ENCODE measurements at regions not wholly inside any gene's neighbourhood (a gene's known extent, or its start where the extent isn't known, plus 50 kb on each side); places are given as distances from the start of the nearest gene placed in this dataset.

DNA sequence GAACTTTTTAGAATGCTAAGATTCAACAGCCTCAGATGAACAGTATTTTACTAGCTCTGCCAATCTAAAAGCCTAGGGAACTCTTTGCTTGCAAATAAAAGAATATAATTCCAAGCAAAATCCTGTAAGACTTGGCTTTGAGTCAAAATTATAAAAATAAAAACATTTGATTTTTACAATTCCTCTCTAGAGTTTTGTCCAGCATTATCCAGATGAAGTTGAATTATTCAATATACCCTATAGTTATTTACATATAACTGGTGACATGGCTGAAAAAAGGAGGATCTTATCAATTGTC is 378.3 kb downstream of the ETS1 start:
- TF ChIP-seq, protein P1, sequence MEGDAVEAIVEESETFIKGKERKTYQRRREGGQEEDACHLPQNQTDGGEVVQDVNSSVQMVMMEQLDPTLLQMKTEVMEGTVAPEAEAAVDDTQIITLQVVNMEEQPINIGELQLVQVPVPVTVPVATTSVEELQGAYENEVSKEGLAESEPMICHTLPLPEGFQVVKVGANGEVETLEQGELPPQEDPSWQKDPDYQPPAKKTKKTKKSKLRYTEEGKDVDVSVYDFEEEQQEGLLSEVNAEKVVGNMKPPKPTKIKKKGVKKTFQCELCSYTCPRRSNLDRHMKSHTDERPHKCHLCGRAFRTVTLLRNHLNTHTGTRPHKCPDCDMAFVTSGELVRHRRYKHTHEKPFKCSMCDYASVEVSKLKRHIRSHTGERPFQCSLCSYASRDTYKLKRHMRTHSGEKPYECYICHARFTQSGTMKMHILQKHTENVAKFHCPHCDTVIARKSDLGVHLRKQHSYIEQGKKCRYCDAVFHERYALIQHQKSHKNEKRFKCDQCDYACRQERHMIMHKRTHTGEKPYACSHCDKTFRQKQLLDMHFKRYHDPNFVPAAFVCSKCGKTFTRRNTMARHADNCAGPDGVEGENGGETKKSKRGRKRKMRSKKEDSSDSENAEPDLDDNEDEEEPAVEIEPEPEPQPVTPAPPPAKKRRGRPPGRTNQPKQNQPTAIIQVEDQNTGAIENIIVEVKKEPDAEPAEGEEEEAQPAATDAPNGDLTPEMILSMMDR (conservative IDR thresholded peaks at IDR 0.05; ENCODE audit: low read depth in 2 of 2): no peak
- TF ChIP-seq EZH2phosphoT487 (IDR thresholded peaks at IDR 0.05; ENCODE audit: unreplicated experiment) (no peak), ZNF114 (CRISPR knock-in tag; IDR thresholded peaks at IDR 0.05) (no peak), STAT1 (IDR thresholded peaks at IDR 0.05; ENCODE audit: unreplicated experiment) (no peak), JUNB (IDR thresholded peaks at IDR 0.05; ENCODE audit: unreplicated experiment) (no peak), ZNF331 (CRISPR knock-in tag; IDR thresholded peaks at IDR 0.05; ENCODE audit: low read depth) (no peak), REST (IDR thresholded peaks at IDR 0.05; ENCODE audit: unreplicated experiment) (no peak), CREB1 (CRISPR knock-in tag; IDR thresholded peaks at IDR 0.05; ENCODE audit: low read depth) (no peak), ZNF462 (CRISPR knock-in tag; IDR thresholded peaks at IDR 0.05) (no peak), POLR2AphosphoS5 (IDR thresholded peaks at IDR 0.05; ENCODE audit: low read depth) (no peak)
- Histone ChIP-seq H3F3A (replicated peaks; ENCODE audit: low read depth) (no peaks in the 10 kb centered on the region), H3K4me1 (ENCODE audit: insufficient read depth) (no peaks in the 10 kb centered on the region), H3K27me3 (ENCODE audit: insufficient read depth) (no peaks in the 10 kb centered on the region), H3K36me3 (ENCODE audit: insufficient read depth) (no peaks in the 10 kb centered on the region), H3K79me2 (replicated peaks; ENCODE audit: insufficient read depth) (no peaks in the 10 kb centered on the region), H4K20me1 (replicated peaks; ENCODE audit: insufficient read depth) (no peaks in the 10 kb centered on the region), H3K27ac (ENCODE audit: low read depth) (no peak overlapping the region), H2AFZ (no peak overlapping the region), H3K9me2 (ENCODE audit: insufficient read depth) (peaks cover 11% of the 10 kb centered on the region; the same call in 1 of the 2 replicates), H3K4me2 (no peak overlapping the region), H3K4me3 (no peak overlapping the region)
- H3K4me3 Mint-ChIP-seq: no peak overlapping the region
- H3K27me3 Mint-ChIP-seq (ENCODE audit: insufficient read depth, low read depth, poor library complexity): peaks cover 3% of the 10 kb centered on the region
- H3K4me1 Mint-ChIP-seq: no peaks in the 10 kb centered on the region; the same call in 2 of the 3 replicates
- peaks cover 4% of the 10 kb centered on the region; the same call in 2 of the 3 replicates for H3K9me3 Mint-ChIP-seq
- ATAC-seq: no peak
- DNase-seq (ENCODE audit: low spot score): no peak
- peaks cover 4% of the 10 kb centered on the region; the same call in 1 of the 3 replicates for H3K36me3 Mint-ChIP-seq (ENCODE audit: low read depth)
- no peak overlapping the region for H3K27ac Mint-ChIP-seq

All from GM23338 (cell line).